Testis (tissue), 2 donors: ENCODE measurements at regions not wholly inside any gene's neighbourhood (a gene's known extent, or its start where the extent isn't known, plus 50 kb on each side); places are given as distances from the start of the nearest gene placed in this dataset.

ENCODE experiments used
- DNase-seq: peaks from one replicate; pipeline ENCODE4 v3.0.0-alpha.2; 2019
- H3K27ac ChIP-seq, 2 donors: fragments of 200-600 bp; sonication (generic); one replicate each; pipeline ENCODE4 v1.5.1; 2019
- H3K27me3 ChIP-seq: fragments of 200-600 bp; sonication (generic); one replicate; pipeline ENCODE4 v1.5.1; 2019
- H3K36me3 ChIP-seq: fragments of 200-600 bp; sonication (generic); one replicate; pipeline ENCODE4 v1.5.1; 2017; ENCODE audit warnings: low read depth; ENCODE audit errors: missing control alignments
- H3K4me1 ChIP-seq: fragments of 200-600 bp; sonication (generic); one replicate; pipeline ENCODE4 v1.5.1; 2019
- H3K4me3 ChIP-seq, 2 donors: fragments of 200-600 bp; sonication (generic); one replicate each; pipeline ENCODE4 v1.5.1; 2017 to 2019
- H3K9me3 ChIP-seq: fragments of 200-600 bp; sonication (generic); one replicate; pipeline ENCODE4 v1.5.1; 2017
- POLR2A ChIP-seq: fragments of 450-650 bp; IDR thresholded peaks from one replicate; pipeline ENCODE4 v1.6.1; 2017; ENCODE audit warnings: antibody characterized with exemption, mild to moderate bottlenecking, moderate library complexity
- WGBS, 2 donors: methylation state at CpG; one replicate each; pipeline ENCODE4 v1.1.5; 2018; 5-methylcytosine and 5-hydroxymethylcytosine counted together
- intact Hi-C: fragments of 100-400 bp; cut with DNase I; formaldehyde crosslinking; loops from one replicate; pipeline ENCODE4 v1.15.1; 2023; ENCODE audit warnings: low total_unique reads
- TF ChIP-seq, protein P1 (sequence below), 3 experiments: fragments of 450-650 bp in 2 of 3; fragments of 200-600 bp in 1 of 3; sonication (generic) in 1 of 3; IDR thresholded peaks; one replicate each; pipeline ENCODE4 v1.5.1; 2016 to 2019; ENCODE audit warnings: antibody characterized with exemption in 3 of 3, mild to moderate bottlenecking in 2 of 3, moderate library complexity in 1 of 3

DNA sequence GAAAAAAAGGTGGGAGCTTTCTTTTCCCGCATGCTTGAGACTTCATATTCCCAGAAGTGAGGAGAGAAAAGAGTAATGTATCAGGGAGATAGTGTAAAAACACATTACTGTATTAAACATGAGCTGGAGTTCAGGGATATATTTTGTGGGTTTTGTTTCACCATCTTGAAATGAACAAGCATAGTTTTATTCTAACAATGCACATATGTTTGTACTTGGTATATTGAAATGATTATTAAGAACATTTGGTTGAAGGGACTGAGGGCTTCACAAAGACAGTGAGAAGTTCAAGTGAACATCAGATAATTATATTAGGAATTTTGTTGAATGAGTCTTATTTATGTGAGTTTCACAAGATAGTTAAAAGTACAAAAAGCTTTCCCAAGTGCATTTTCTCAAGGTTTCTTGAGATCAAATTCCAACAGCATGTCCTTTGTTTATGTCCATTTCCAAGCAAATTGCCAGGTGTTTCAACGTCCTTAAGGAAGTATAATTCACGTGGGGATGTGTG, 368.8 kb downstream of the ANKRD50 start:
- no peak for TF ChIP-seq POLR2A
- TF ChIP-seq, protein P1, sequence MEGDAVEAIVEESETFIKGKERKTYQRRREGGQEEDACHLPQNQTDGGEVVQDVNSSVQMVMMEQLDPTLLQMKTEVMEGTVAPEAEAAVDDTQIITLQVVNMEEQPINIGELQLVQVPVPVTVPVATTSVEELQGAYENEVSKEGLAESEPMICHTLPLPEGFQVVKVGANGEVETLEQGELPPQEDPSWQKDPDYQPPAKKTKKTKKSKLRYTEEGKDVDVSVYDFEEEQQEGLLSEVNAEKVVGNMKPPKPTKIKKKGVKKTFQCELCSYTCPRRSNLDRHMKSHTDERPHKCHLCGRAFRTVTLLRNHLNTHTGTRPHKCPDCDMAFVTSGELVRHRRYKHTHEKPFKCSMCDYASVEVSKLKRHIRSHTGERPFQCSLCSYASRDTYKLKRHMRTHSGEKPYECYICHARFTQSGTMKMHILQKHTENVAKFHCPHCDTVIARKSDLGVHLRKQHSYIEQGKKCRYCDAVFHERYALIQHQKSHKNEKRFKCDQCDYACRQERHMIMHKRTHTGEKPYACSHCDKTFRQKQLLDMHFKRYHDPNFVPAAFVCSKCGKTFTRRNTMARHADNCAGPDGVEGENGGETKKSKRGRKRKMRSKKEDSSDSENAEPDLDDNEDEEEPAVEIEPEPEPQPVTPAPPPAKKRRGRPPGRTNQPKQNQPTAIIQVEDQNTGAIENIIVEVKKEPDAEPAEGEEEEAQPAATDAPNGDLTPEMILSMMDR (IDR thresholded peaks at IDR 0.05): no peak
- WGBS, 2 donors: 35 to 51% methylated on average over 3 of the region's 3 CpGs
- H3K27me3 ChIP-seq: no peaks in the 10 kb centered on the region
- no peaks in the 10 kb centered on the region for H3K36me3 ChIP-seq
- H3K27ac ChIP-seq: no peak overlapping the region
- no peak for DNase-seq
- H3K4me3 ChIP-seq: no peak overlapping the region
- intact Hi-C loops: no loop called here
- H3K9me3 ChIP-seq: no peaks in the 10 kb centered on the region
- H3K4me1 ChIP-seq: no peaks in the 10 kb centered on the region

DNA sequence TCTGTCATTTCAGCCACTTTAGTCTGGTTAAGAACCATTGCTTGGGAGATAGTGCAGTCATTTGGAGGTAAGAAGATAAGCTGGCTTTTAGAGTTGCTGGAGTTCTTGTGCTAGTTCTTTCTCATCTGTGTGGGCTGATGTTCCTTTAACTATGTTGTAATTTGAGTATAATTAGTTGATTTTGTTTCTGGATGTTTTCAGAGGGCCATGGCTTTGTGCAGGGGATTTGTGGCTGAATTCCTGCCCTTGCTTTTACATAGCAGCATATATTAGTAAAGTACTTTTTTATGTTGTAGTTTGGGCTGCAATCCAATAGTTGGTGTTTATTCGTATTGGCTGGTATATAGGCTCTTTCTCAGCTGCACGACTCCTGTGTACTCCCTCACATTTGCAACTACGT, 339.6 kb downstream of the ANKRD50 start:
- WGBS, 2 donors: 88 to 90% methylated on average over 3 of the region's 3 CpGs
- no peak overlapping the region for H3K27ac ChIP-seq
- H3K36me3 ChIP-seq: no peaks in the 10 kb centered on the region
- H3K27me3 ChIP-seq: no peaks in the 10 kb centered on the region
- TF ChIP-seq, protein P1 (IDR thresholded peaks at IDR 0.05): no peak
- no peak for TF ChIP-seq POLR2A
- intact Hi-C loops: no loop called here
- H3K4me3 ChIP-seq: no peak overlapping the region
- no peak for DNase-seq
- H3K9me3 ChIP-seq: no peaks in the 10 kb centered on the region
- H3K4me1 ChIP-seq: no peaks in the 10 kb centered on the region

DNA sequence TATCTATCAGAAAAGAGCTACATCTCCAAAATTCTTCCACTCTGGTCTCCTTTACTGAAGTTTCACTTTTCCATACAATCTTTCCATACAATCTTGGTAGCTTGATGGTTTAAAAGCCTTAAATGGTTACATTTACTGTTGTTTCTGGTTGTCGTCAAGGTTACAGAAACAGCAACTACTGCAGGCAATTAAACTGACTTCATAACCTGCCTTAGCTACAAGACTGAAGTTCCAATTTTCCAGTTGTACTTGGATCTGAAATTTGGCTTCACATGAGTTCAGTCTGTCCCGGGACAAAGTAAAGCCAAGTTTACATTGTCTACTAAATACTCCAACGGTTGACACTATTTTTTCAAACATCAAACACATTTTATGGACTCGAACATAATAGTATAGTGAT, 326.4 kb downstream of the ANKRD50 start:
- no peak for TF ChIP-seq POLR2A
- TF ChIP-seq, protein P1 (IDR thresholded peaks at IDR 0.05): no peak
- Histone ChIP-seq H3K27me3 (no peaks in the 10 kb centered on the region), H3K9me3 (no peaks in the 10 kb centered on the region), H3K4me3 (no peak overlapping the region), H3K36me3 (no peaks in the 10 kb centered on the region), H3K27ac (no peak overlapping the region), H3K4me1 (no peaks in the 10 kb centered on the region)
- WGBS, 2 donors: 50 to 53% methylated on average over 4 of the region's 4 CpGs
- no peak for DNase-seq
- intact Hi-C loops: no loop called here

DNA sequence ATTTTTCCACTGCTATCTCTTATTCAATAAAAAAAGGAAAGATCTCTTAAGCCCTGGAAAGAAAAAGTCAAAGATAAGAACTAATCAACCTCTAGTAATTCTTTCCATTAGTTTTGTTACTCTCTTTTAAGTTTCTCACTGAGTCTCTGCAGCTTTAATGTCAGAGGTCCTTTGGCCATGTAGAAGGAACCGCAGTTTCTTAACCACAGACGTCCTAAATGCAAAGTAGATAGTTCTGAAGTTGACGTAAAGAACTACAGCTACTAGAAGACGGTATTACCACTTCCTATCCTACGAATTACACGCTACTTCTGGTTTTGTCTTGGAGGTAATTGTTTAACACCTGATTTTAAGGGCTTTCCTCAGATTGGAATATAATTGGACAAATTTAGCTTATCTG, 325.9 kb downstream of the ANKRD50 start:
- 46 to 62% methylated on average over 6 of the region's 6 CpGs for WGBS, 2 donors
- DNase-seq: no peak
- H3K4me3 ChIP-seq: no peak overlapping the region
- H3K36me3 ChIP-seq: no peaks in the 10 kb centered on the region
- H3K27me3 ChIP-seq: no peaks in the 10 kb centered on the region
- no peaks in the 10 kb centered on the region for H3K4me1 ChIP-seq
- TF ChIP-seq POLR2A: no peak
- TF ChIP-seq, protein P1 (IDR thresholded peaks at IDR 0.05): no peak
- intact Hi-C loops: no loop called here
- H3K27ac ChIP-seq: no peak overlapping the region
- no peaks in the 10 kb centered on the region for H3K9me3 ChIP-seq

DNA sequence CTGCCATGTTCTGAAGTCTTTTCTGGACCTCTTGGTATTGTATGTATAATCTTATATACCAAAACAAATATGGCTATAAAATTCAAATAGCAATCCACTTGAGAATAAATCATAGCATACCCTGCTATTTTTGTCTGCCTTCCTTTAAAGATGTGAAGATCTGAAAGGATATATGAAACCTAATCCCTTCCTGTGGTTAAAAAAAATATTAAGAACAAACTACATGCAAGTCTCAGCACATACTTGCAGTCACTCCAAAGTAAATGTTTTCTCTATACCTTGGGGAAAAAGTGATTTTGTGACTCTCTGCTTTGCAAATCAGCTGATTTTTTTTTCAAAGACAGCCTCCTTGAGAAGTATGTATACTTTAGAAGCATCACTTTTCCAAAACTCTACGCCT, 322.9 kb downstream of the ANKRD50 start:
- H3K4me1 ChIP-seq: no peaks in the 10 kb centered on the region
- DNase-seq: no peak
- no peaks in the 10 kb centered on the region for H3K27me3 ChIP-seq
- TF ChIP-seq, protein P1 (IDR thresholded peaks at IDR 0.05): no peak
- TF ChIP-seq POLR2A: no peak
- intact Hi-C loops: no loop called here
- no peak overlapping the region for H3K27ac ChIP-seq
- H3K4me3 ChIP-seq: no peak overlapping the region
- H3K36me3 ChIP-seq: no peaks in the 10 kb centered on the region
- H3K9me3 ChIP-seq: no peaks in the 10 kb centered on the region
- WGBS, 2 donors: 80 to 93% methylated on average over 1 of the region's 1 CpG
